ENCODE measurements at regions not wholly inside any gene's neighbourhood (a gene's known extent, or its start where the extent isn't known, plus 50 kb on each side); places are given as distances from the start of the nearest gene placed in this dataset.

- no peak for DNase-seq (ENCODE audit: low spot score)
These were observed 368.0 kb downstream of the MEIS1 start for GRCh38 chr2:66802877-66803276.

- DNase-seq (ENCODE audit: low spot score): no peak
These were observed 368.8 kb downstream of the MEIS1 start for GRCh38 chr2:66803726-66804125.

- DNase-seq (ENCODE audit: low spot score): no peak
These were observed 370.3 kb downstream of the MEIS1 start for GRCh38 chr2:66805016-66805865.

GRCh38 chr2:66805968-66806367, 371.0 kb downstream of the MEIS1 start:
- DNase-seq (ENCODE audit: low spot score): no peak

- DNase-seq (ENCODE audit: low spot score): no peak
These were observed 378.6 kb downstream of the MEIS1 start for GRCh38 chr2:66813525-66813924.

- no peak for DNase-seq (ENCODE audit: low spot score)
These were observed 379.1 kb downstream of the MEIS1 start for GRCh38 chr2:66813976-66814375.

GRCh38 chr2:66814916-66815315, 380.0 kb downstream of the MEIS1 start:
- no peak for DNase-seq (ENCODE audit: low spot score)

- no peak for DNase-seq (ENCODE audit: low spot score)
These were observed 381.0 kb downstream of the MEIS1 start for GRCh38 chr2:66815886-66816285.

- DNase-seq (ENCODE audit: low spot score): no peak
These were observed 386.2 kb downstream of the MEIS1 start for GRCh38 chr2:66821168-66821567.

GRCh38 chr2:66822186-66822585, 387.3 kb downstream of the MEIS1 start:
- no peak for DNase-seq (ENCODE audit: low spot score)

GRCh38 chr2:66824926-66825325, 390.0 kb downstream of the MEIS1 start:
- DNase-seq (ENCODE audit: low spot score): peak; percentile 21

GRCh38 chr2:66827851-66828250, 392.9 kb downstream of the MEIS1 start:
- no peak for DNase-seq (ENCODE audit: low spot score)

- DNase-seq (ENCODE audit: low spot score): no peak
These were observed 394.0 kb downstream of the MEIS1 start for GRCh38 chr2:66828876-66829275.

GRCh38 chr2:66830881-66831280, 396.0 kb downstream of the MEIS1 start:
- DNase-seq (ENCODE audit: low spot score): no peak

GRCh38 chr2:66832646-66833435, 397.9 kb downstream of the MEIS1 start:
- no peak for DNase-seq (ENCODE audit: low spot score)

- DNase-seq (ENCODE audit: low spot score): no peak
These were observed 399.9 kb downstream of the MEIS1 start for GRCh38 chr2:66834859-66835258.

GRCh38 chr2:66836851-66837250, 401.9 kb downstream of the MEIS1 start:
- no peak for DNase-seq (ENCODE audit: low spot score)

GRCh38 chr2:66839551-66840320, 404.8 kb downstream of the MEIS1 start:
- no peak for DNase-seq (ENCODE audit: low spot score)

- no peak for DNase-seq (ENCODE audit: low spot score)
These were observed 405.5 kb downstream of the MEIS1 start for GRCh38 chr2:66840321-66841002.

- no peak for DNase-seq (ENCODE audit: low spot score)
These were observed 408.9 kb downstream of the MEIS1 start for GRCh38 chr2:66843847-66844246.

- no peak for DNase-seq (ENCODE audit: low spot score)
These were observed 410.4 kb downstream of the MEIS1 start for GRCh38 chr2:66845307-66845706.

GRCh38 chr2:66846887-66847286, 412.0 kb downstream of the MEIS1 start:
- peak; percentile 49 for DNase-seq (ENCODE audit: low spot score)
